Ascending aorta (tissue), 2 donors: ENCODE measurements at regions not wholly inside any gene's neighbourhood (a gene's known extent, or its start where the extent isn't known, plus 50 kb on each side); places are given as distances from the start of the nearest gene placed in this dataset.

Experiments
- DNase-seq, 2 donors: peaks; one replicate each; pipeline ENCODE4 v3.0.0-alpha.2; 2019; ENCODE audit warnings: low spot score in 2 of 2
- H3K27ac ChIP-seq, 2 donors: fragments of 200-600 bp; sonication (generic); one replicate each; pipeline ENCODE4 v1.5.1; 2016 to 2017; ENCODE audit warnings: mild to moderate bottlenecking in 1 of 2
- H3K27me3 ChIP-seq: fragments of 200-600 bp; sonication (generic); one replicate; pipeline ENCODE4 v1.5.1; 2017
- H3K36me3 ChIP-seq, 2 donors: fragments of 200-600 bp; sonication (generic); one replicate each; pipeline ENCODE4 v1.5.1; 2016
- H3K4me1 ChIP-seq, 2 donors: fragments of 200-600 bp; sonication (generic); one replicate each; pipeline ENCODE4 v1.5.1; 2016 to 2017; ENCODE audit warnings: mild to moderate bottlenecking in 1 of 2
- H3K4me3 ChIP-seq, 2 donors: fragments of 200-600 bp; sonication (generic); one replicate each; pipeline ENCODE4 v1.5.1; 2016 to 2017; ENCODE audit warnings: mild to moderate bottlenecking in 1 of 2
- H3K9me3 ChIP-seq, 2 donors: fragments of 200-600 bp; sonication (generic); one replicate each; pipeline ENCODE4 v1.5.1; 2016
- intact Hi-C: fragments of 100-400 bp; cut with DNase I; formaldehyde crosslinking; loops from one replicate; pipeline ENCODE4 v1.15.1; 2023
- TF ChIP-seq, protein P1 (sequence below), 3 experiments: fragments of 200-600 bp in 2 of 3; fragments of 450-650 bp in 1 of 3; sonication (generic) in 2 of 3; IDR thresholded peaks; one replicate each; pipeline ENCODE4 v1.5.1; 2016 to 2019; ENCODE audit warnings: antibody characterized with exemption in 3 of 3, mild to moderate bottlenecking in 1 of 3, moderate library complexity in 1 of 3

DNA sequence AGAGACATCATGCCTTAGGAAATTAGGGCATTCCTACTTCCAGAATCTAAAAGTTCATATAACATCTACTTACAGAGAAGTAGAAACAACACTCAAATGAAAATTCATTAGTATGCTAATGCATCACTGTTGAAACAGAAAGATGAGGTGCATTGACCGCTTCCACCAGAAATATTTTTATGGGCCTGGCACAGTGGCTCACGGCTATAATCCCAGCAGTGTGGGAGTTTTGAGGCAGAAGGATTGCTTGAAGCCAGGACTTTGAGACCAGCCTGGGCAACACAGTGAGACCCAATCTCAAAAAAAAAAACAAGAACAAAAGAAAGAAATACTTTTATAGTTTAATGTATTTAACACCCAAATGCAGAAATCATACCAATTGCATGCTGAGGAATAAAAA lies 220.9 kb downstream of the SKIDA1 start:
- H3K4me1 ChIP-seq: no peaks in the 10 kb centered on the region
- no peak overlapping the region for H3K27ac ChIP-seq

GRCh38 chr10:21304198-21304597 lies 221.3 kb downstream of the SKIDA1 start:
- Histone ChIP-seq H3K36me3 (no peaks in the 10 kb centered on the region), H3K27me3 (no peaks in the 10 kb centered on the region), H3K27ac (no peak overlapping the region), H3K9me3 (no peaks in the 10 kb centered on the region), H3K4me1 (no peaks in the 10 kb centered on the region), H3K4me3 (no peak overlapping the region)
- intact Hi-C loops: no loop called here
- TF ChIP-seq, protein P1, sequence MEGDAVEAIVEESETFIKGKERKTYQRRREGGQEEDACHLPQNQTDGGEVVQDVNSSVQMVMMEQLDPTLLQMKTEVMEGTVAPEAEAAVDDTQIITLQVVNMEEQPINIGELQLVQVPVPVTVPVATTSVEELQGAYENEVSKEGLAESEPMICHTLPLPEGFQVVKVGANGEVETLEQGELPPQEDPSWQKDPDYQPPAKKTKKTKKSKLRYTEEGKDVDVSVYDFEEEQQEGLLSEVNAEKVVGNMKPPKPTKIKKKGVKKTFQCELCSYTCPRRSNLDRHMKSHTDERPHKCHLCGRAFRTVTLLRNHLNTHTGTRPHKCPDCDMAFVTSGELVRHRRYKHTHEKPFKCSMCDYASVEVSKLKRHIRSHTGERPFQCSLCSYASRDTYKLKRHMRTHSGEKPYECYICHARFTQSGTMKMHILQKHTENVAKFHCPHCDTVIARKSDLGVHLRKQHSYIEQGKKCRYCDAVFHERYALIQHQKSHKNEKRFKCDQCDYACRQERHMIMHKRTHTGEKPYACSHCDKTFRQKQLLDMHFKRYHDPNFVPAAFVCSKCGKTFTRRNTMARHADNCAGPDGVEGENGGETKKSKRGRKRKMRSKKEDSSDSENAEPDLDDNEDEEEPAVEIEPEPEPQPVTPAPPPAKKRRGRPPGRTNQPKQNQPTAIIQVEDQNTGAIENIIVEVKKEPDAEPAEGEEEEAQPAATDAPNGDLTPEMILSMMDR (IDR thresholded peaks at IDR 0.05): no peak
- DNase-seq: no peak

More for the DNA sequence above, 220.9 kb downstream of the SKIDA1 start:
- TF ChIP-seq, protein P1 (IDR thresholded peaks at IDR 0.05): no peak
- Histone ChIP-seq H3K27me3 (no peaks in the 10 kb centered on the region), H3K4me3 (no peak overlapping the region), H3K36me3 (no peaks in the 10 kb centered on the region), H3K9me3 (no peaks in the 10 kb centered on the region)
- intact Hi-C loops: no loop called here
- DNase-seq: no peak

DNA sequence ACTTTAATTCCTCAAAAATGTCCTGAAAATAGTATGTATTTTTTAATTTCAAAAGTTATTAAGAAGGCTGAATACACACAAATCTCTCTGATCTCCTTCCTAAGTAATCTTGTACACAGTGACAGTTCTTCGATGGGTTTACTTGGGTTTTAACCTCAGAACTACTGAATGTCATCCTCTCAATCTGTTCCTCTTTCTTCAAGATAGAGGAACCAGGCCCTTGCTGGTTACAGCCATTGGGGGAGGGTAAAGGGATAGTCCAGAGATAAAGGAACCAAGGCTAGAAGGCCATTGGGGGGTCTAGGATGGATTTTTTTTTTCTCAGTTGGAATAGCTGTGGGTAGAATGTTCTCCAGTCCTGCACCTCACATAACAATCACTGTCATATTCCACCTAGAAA lies 224.9 kb downstream of the SKIDA1 start:
- Histone ChIP-seq H3K27me3 (no peaks in the 10 kb centered on the region), H3K4me3 (no peak overlapping the region), H3K9me3 (no peaks in the 10 kb centered on the region), H3K36me3 (no peaks in the 10 kb centered on the region), H3K27ac (no peak overlapping the region), H3K4me1 (no peaks in the 10 kb centered on the region)
- intact Hi-C loops: no loop called here
- DNase-seq: no peak
- TF ChIP-seq, protein P1 (IDR thresholded peaks at IDR 0.05): no peak

- H3K4me1 ChIP-seq: no peaks in the 10 kb centered on the region
- TF ChIP-seq, protein P1 (IDR thresholded peaks at IDR 0.05): no peak
Observed at GRCh38 chr10:21299330-21299729, 226.2 kb downstream of the SKIDA1 start.

GRCh38 chr10:21298701-21299100 lies 226.8 kb downstream of the SKIDA1 start:
- no peak overlapping the region for H3K27ac ChIP-seq
- no peaks in the 10 kb centered on the region for H3K36me3 ChIP-seq
- no peaks in the 10 kb centered on the region for H3K9me3 ChIP-seq
- no peak overlapping the region for H3K4me3 ChIP-seq
- intact Hi-C loops: no loop called here
- H3K27me3 ChIP-seq: no peaks in the 10 kb centered on the region
- TF ChIP-seq, protein P1 (IDR thresholded peaks at IDR 0.05): no peak
- no peaks in the 10 kb centered on the region for H3K4me1 ChIP-seq
- no peak for DNase-seq

More at GRCh38 chr10:21299330-21299729, 226.2 kb downstream of the SKIDA1 start:
- no peaks in the 10 kb centered on the region for H3K27me3 ChIP-seq
- intact Hi-C loops: no loop called here
- no peaks in the 10 kb centered on the region for H3K36me3 ChIP-seq
- H3K27ac ChIP-seq: no peak overlapping the region
- H3K4me3 ChIP-seq: no peak overlapping the region
- no peaks in the 10 kb centered on the region for H3K9me3 ChIP-seq
- DNase-seq: no peak
